Stimulated activated CD8-positive, alpha-beta memory T cell treated with anti-CD3 and anti-CD28 coated beads, Interleukin-12 subunit alpha, Interleukin-12 subunit beta, amount 100 ng/mL, for 1 hour (primary cell): ENCODE measurements at regions not wholly inside any gene's neighbourhood (a gene's known extent, or its start where the extent isn't known, plus 50 kb on each side); places are given as distances from the start of the nearest gene placed in this dataset.

ENCODE experiments used
- DNase-seq: peaks from one replicate; pipeline ENCODE4 v3.0.0-alpha.2; 2020; ENCODE audit warnings: low read depth

DNA sequence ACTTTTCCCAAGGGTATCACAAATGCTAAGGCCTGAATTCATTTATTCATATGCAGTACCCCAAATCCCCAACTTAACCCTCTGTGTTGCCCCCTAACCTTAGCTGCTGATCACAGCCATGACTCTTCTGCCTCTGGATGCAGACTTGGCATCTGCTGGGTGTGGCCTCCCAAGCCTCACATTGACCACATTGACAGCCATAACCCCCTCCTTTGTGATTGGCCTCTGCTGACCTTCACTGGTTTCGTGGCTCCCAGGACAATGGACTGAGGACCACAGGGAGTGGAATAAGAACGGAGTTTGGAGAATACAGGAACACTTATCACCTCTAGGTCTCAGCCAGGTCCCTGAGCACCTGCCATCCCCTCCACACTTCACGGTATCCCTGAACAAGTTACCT lies 123.6 kb upstream of the CPEB2 start:
- no peak for DNase-seq

GRCh38 chr4:14879683-14880082 lies 122.6 kb upstream of the CPEB2 start:
- no peak for DNase-seq

DNA sequence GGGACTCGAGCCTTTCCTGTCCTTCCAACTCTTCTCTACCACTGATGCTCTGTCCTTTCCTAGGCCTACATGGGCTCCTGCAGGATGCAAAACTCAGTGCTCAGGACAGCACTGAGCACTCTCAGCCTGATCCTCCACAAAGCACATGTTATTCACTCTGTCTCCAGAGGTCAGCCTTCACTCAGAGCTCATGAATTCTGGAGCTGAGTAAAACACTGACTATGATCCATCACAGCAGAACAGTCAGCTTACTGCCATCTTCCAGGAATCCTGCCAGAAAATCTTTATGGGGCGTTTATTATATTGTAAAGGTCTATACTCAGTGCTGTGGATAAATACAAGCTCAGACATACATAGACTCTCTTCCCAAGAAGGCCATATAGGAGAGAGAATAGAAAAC lies 121.5 kb upstream of the CPEB2 start:
- no peak for DNase-seq

DNA sequence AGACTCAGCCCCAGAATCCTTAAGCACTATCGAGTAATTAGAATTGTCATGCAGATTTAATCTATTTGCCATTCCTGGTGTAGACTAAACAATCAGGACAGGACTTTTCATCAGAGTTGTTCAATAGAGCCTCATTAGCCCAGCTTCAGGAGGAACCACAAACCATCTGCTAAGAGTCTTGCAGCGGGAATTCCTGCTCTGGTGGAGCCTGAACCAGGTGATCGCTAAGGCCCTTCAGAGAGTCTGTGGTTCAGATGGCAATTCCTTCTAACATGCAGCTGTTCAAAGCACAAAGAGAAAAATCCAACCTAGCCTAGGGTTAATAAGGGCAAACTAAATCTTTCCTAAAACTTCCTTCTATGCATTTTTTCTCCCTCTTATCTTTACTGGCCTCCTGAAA lies 119.1 kb upstream of the CPEB2 start:
- no peak for DNase-seq

- DNase-seq, result no peak
Measured at GRCh38 chr4:14883661-14884060, 118.6 kb upstream of the CPEB2 start.

DNA sequence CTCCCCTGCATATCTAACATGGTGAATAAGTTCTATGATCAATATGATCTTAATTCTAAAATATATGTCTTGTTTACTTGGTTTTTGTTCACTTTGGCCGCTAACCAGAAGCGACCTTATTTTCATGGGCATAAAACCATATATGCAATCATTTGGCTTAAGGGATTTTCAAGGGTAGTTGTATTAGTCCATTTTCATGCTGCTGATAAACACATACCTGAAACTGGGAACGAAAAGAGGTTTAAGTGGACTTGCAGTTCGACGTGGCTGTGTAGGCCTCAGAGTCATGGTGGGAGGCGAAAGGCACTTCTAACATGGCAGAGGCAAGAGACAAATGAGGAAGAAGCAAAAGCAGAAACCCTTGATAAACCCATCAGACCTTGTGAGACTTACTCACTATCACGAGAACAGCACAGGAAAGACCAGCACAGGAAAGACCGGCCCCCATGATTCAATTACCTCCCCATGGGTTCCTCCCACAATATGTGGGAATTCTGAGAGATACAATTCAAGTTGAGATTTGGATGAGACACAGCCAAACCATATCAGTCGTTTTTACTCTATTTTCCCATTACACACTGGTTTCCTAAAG lies 114.3 kb upstream of the CPEB2 start:
- DNase-seq, result no peak

DNA sequence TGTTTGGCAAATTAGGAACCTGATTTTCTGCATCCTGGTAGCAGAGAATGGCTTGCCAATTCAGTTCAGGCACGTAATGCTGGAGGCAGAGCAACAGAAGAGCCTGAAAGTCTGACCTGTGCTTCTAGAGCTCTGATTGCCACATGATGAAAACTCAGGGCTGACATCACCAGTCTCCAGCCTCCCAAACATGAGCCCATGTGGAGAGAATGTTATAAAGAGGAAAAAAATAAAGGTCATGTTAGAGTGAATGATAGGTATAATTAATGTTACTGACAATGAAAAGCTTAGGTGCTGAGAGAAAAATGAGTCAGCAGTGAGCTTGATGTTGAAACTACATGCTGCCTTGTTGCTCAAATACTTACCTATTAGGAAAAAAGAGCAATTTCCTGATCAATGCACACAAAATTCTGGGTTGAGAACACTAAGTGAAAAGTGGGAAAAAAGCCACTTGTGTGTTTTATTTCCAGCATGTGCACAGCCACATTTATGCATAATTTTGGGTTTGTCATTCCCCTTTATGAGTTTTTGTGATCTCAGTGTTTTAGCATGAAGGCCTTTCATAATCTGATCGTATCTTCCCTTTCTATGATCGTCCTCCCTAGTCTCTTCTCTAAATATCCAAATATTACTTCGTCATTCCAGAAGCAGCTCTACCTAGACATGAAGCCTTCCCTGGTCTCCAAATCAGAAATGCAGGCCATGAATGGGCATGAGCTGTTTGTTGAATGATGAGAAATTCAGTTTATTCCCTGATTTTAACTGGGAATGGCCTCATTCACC lies 113.3 kb upstream of the CPEB2 start:
- no peak for DNase-seq

DNA sequence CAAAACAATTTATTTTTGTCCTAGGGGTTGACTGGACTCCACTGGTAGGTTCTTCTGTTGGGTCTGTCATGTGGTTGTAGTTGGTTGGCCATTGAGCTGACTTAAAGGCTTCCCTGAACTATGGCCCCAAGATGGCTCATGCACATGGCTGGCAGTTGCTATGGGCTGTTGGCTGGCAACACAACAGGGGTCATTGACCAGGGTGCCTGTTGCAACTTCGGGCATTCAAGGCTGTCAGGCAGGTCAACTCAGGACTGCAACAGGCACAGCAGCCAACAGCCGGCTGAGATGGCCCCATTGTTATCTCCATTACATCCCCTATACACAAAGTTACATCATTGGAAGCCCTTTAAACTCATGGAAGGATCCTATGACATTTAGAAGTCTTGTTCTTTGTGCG lies 109.7 kb upstream of the CPEB2 start:
- DNase-seq, result no peak

GRCh38 chr4:14893713-14894112 lies 108.6 kb upstream of the CPEB2 start:
- no peak for DNase-seq

GRCh38 chr4:14894392-14895292 lies 107.6 kb upstream of the CPEB2 start:
- DNase-seq, result no peak

DNA sequence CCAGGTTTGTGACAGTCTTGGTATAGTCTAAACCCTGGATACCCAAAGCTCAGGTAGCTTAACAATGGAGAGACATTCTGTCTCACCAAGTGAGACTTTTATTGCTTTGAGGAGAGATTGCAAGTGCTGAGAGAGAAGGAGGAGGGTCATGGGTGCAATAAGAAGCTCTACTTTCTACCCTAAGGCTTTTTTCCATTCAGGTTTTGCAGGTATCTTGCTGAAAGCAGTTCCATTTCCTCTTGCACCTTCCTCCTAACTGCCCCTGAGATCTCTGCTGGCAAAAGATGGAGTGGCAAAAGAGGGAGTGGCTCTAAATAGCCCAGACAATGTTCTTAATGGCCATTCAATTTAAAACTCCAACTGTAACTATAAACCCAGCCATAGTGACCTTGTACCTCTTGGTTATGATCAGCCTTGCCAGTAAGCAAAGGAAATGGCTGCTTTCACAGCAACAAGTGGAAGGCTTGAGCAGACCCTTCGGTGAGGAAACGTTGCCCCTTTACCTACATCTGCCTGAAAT lies 105.6 kb upstream of the CPEB2 start:
- DNase-seq, result no peak

GRCh38 chr4:14897217-14897616 lies 105.1 kb upstream of the CPEB2 start:
- no peak for DNase-seq

GRCh38 chr4:14898989-14899388 lies 103.3 kb upstream of the CPEB2 start:
- DNase-seq, result no peak

DNA sequence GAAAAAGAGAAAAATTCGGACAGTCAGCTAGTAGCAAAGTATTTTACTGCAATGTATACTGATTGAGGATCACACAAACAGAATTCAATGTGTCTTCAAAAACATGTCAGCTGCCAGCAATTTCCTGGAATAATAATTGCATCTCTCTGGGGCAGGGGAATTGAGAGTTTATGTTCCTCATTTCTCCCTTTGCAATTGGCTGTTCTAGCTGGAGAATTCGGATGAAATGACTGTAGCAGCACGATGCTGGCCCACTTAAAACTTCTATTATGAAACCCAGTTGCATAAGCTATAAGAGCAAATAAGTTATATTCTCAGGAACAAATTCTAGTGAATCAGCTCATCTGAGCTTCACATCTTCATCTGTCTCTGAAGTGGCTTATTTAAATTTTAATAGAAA lies 99.9 kb upstream of the CPEB2 start:
- no peak for DNase-seq

DNA sequence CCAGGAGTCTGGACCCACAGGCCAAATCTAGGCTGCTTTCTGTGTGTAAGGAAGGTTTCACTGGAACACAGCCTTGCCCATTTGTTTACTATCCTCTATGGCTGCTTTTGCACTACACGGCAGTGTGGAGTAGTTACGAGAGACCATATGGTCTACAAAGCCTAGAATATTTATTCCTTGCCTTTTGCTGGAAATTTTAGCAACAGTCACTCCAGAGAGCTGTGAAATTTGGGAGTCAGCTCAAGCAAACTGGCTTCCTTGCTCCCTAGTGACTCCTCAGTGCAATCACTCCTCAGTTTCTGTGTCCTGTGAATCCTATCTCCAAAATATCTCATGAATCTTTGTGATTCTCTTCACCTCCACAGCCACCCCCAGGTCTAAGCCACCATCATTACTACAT lies 99.0 kb upstream of the CPEB2 start:
- DNase-seq, result no peak

DNA sequence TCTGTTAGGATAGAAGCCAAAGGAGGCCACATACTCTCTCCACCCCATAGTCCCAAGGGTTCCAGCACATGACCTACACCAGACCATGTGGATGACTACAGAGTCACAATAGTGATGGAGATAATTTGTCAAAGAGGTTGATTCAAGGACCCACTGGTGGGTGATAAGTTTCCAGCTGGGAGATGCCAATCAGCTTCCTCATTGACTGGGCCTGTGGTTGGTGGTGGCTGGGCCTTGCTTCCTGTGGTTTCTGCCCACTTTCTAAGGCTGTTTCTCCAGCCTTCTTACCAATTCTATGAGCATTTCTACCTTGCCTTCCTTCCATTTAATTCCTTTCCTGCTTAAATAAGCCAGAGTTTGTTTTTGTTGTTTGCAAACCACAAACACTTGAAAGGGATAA lies 95.5 kb upstream of the CPEB2 start:
- DNase-seq, result no peak

DNA sequence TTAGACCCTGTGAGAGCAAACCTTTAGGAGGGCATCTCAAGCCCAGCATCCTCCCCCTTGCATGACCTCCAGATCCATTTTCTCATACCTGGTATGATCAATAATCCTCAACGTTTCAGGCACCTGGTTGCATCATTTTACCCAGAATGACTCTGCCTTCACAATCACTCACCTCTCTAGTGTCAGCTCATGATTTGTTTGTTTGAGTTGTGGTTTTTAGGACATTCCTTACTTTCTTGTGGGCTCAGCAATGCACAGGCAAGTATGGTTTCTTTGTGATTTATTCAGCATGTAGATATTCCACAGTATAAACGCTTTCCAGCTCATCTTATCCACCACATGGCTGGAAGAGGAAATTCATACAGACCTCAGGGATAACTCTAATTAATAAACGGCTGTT lies 93.6 kb upstream of the CPEB2 start:
- no peak for DNase-seq

DNA sequence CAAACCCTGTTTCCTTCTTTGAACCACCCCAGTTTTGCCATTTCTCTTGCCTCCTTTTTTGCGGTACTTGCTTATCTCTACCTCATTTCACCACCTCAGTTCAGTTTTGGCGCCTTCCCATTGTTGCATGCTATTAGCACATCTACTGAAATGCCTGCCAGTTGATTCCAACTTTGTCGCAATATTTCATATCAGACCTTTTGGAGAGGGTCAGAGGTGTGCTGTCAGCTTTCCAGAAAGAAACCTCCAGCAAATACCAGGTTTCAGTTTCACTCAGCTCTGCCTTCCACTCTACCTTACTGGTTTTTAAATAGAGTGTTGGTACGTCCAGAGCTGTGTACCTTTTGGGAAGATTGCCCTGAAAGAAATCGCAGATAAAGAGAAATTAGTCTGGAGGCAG lies 91.9 kb upstream of the CPEB2 start:
- DNase-seq, result no peak

GRCh38 chr4:14912426-14912825 lies 89.9 kb upstream of the CPEB2 start:
- no peak for DNase-seq

DNA sequence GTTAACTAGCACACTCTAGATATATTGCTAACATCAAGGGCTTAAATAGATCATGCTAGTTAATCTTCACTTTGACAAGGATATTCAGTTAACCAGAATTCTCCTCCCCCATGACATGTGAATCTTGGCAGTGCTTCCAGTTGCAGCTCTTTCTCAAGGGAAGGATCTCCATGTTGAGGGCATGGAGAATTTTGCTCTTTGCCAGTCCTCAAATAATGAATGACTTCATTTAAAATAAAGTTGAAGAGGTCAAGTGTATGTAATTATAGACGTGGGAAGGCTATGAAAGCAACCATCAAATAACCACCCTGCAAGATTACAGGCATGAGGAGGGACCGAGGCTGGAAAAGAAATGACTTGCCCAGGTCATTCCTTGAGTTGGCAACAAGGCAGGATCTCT lies 87.3 kb upstream of the CPEB2 start:
- DNase-seq, result no peak

DNA sequence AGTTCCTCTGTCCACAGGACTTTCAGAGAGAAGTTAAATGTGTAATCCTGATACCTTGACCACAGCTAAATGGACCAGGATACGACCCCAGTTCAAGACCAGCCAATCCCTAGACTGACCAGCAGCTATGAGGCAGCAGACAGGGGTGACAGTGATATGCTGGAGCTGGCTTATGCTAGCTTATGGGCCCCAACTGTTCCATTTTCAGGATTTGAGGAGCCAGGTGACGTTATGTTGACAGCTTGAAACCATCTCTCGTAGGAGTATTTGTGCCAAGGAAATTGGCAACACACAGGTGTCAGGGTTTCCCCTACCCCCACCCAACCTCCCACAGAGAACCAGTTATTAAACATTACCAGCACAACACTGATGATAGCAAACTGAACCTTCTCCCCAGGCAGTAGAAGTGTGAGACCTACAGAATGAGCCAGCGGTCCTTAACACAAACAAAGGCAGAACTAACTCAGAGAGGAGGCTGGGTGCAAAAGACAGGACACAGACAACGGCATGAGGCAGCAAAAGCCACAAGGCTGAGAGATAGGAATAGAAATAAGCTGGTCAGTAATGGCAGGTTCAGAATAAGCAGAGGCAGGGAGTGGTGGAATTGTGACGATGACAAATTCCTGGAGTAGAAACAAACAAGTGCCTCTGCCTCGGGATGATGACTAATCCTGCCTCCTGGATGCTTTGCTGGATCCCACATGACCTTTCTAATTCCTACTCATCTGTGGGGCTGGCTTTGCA lies 85.6 kb upstream of the CPEB2 start:
- DNase-seq, result no peak

GRCh38 chr4:14917298-14917633 lies 85.0 kb upstream of the CPEB2 start:
- DNase-seq, result no peak
